HCT116 (cell line): ENCODE measurements at regions not wholly inside any gene's neighbourhood (a gene's known extent, or its start where the extent isn't known, plus 50 kb on each side); places are given as distances from the start of the nearest gene placed in this dataset.

Experiments
- ATAC-seq: fragments of 200-7000 bp; cut with Tn5 transposase; 2 replicates; pipeline ENCODE4 v1.9.1; 2020; ENCODE audit warnings: mild to moderate bottlenecking, moderate library complexity
- BruUV-seq: library from RNA; stranded (reverse); fragments of 400-500 nt; replicated peaks from 2 replicates; lab custom pipeline; 2021; lab: Mats Ljungman, UMichigan
- CTCF ChIA-PET: fragments of 300-600 bp; sonication (Branson Sonifier 250); formaldehyde crosslinking; loops from one replicate; lab custom pipeline; 2021; ENCODE audit warnings: antibody characterized with exemption; lab: Charles Lee
- POLR2A ChIA-PET: fragments of 300-600, 350-600 bp; sonication (Branson Sonifier 250); formaldehyde crosslinking; loops from one replicate; lab custom pipeline; 2021; ENCODE audit warnings: antibody characterized with exemption; lab: Charles Lee
- RAD21 ChIA-PET, 2 experiments: fragments of 300-600 bp; sonication (Branson Sonifier 250); formaldehyde crosslinking; loops; one replicate each; lab custom pipeline; 2023; ENCODE audit warnings: low total read pairs in 2 of 2; ENCODE audit not compliant: uncharacterized antibody in 2 of 2, unreplicated experiment in 2 of 2, low non-redundant PET in 1 of 2; lab: Charles Lee
- DNase-seq: peaks from one replicate; pipeline ENCODE4 v3.0.0-alpha.2; 2010; ENCODE audit warnings: low read depth, low spot score
- H2AFZ ChIP-seq: fragments of 200-600 bp; shearing (Covaris generic), sonication (generic); 2 replicates; pipeline ENCODE4 v1.6.1; 2017; ENCODE audit warnings: low read depth, mixed run types, mixed read lengths, antibody characterized with exemption, low read length; ENCODE audit not compliant: poor library complexity, severe bottlenecking
- H3K27ac ChIP-seq: 2 replicates; pipeline ENCODE4 v1.5.1; 2012; ENCODE audit warnings: low read depth, low read length
- H3K27me3 ChIP-seq: fragments of 200-600 bp; sonication (generic); 2 replicates; pipeline ENCODE4 v1.6.1; 2016; ENCODE audit warnings: mixed run types, low read length, mixed read lengths; ENCODE audit not compliant: insufficient read depth
- H3K36me3 ChIP-seq, 2 experiments: fragments of 200-500 bp in 1 of 2; fragments of 200-600 bp in 1 of 2; sonication (Bioruptor generic) in 1 of 2; sonication (generic) in 1 of 2; 2 replicates each; pipeline versions ENCODE4 v1.5.1 to v1.6.1; 2014 to 2016; ENCODE audit warnings: low read length in 2 of 2, inconsistent platforms in 1 of 2, mixed read lengths in 1 of 2, mixed run types in 1 of 2; ENCODE audit not compliant: insufficient read depth in 2 of 2, control insufficient read depth in 1 of 2
- H3K4me1 ChIP-seq, 2 experiments: fragments of 200-600 bp in 1 of 2; sonication (generic) in 1 of 2; 2 replicates each; pipeline versions ENCODE4 v1.5.1 to v1.6.1; 2012 to 2017; ENCODE audit warnings: low read length in 2 of 2, inconsistent platforms in 1 of 2, mild to moderate bottlenecking in 1 of 2, mixed read lengths in 1 of 2, mixed run types in 1 of 2, moderate library complexity in 1 of 2; ENCODE audit not compliant: insufficient read depth in 2 of 2, control insufficient read depth in 1 of 2
- H3K4me2 ChIP-seq: fragments of 200-600 bp; sonication (generic); 2 replicates; pipeline ENCODE4 v1.6.1; 2017; ENCODE audit warnings: mixed run types, low read length, mixed read lengths
- H3K4me3 ChIP-seq, 2 experiments: fragments of 200-600 bp in 1 of 2; sonication (generic) in 1 of 2; replicated peaks in 1 of 2; 2 replicates each; pipeline ENCODE4 v1.5.1; 2011 to 2016; ENCODE audit warnings: low read length in 2 of 2, control low read depth in 1 of 2, low read depth in 1 of 2, mild to moderate bottlenecking in 1 of 2, mixed read lengths in 1 of 2, mixed run types in 1 of 2
- H3K79me2 ChIP-seq: fragments of 200-600 bp; sonication (generic); 2 replicates; pipeline ENCODE4 v1.6.1; 2017; ENCODE audit warnings: mild to moderate bottlenecking, mixed run types, low read length, moderate library complexity, mixed read lengths; ENCODE audit not compliant: insufficient read depth
- H3K9ac ChIP-seq: fragments of 200-600 bp; sonication (generic); 2 replicates; pipeline ENCODE4 v1.6.1; 2016; ENCODE audit warnings: low read length, mixed read lengths
- H3K9me2 ChIP-seq: fragments of 200-600 bp; sonication (generic), shearing (Covaris generic); 2 replicates; pipeline ENCODE4 v1.6.1; 2017; ENCODE audit warnings: mixed run types, mild to moderate bottlenecking, moderate library complexity; ENCODE audit not compliant: insufficient read depth
- H3K9me3 ChIP-seq, 2 experiments: fragments of 200-500 bp in 1 of 2; fragments of 200-600 bp in 1 of 2; sonication (Bioruptor generic) in 1 of 2; sonication (generic) in 1 of 2; 2 replicates each; pipeline ENCODE4 v1.6.1; 2014 to 2017; ENCODE audit warnings: low read length in 2 of 2, mixed read lengths in 2 of 2, inconsistent platforms in 1 of 2, low read depth in 1 of 2, mild to moderate bottlenecking in 1 of 2, mixed run types in 1 of 2, moderate library complexity in 1 of 2; ENCODE audit not compliant: control insufficient read depth in 1 of 2, insufficient read depth in 1 of 2
- H4K20me1 ChIP-seq: fragments of 200-600 bp; sonication (generic), shearing (Covaris generic); 2 replicates; pipeline ENCODE4 v1.6.1; 2017; ENCODE audit warnings: mixed run types, mild to moderate bottlenecking, moderate library complexity; ENCODE audit not compliant: insufficient read depth
- ATF3 ChIP-seq: IDR thresholded peaks from 2 replicates; pipeline ENCODE4 v1.6.1; 2012
- CBX3 ChIP-seq: IDR thresholded peaks from 2 replicates; pipeline ENCODE4 v1.6.1; 2012; ENCODE audit warnings: low read depth
- CEBPB ChIP-seq: IDR thresholded peaks from 2 replicates; pipeline ENCODE4 v1.6.1; 2012; ENCODE audit warnings: low read depth
- EGR1 ChIP-seq: IDR thresholded peaks from 2 replicates; pipeline ENCODE4 v1.6.1; 2012; ENCODE audit warnings: low read depth
- ELF1 ChIP-seq: IDR thresholded peaks from 2 replicates; pipeline ENCODE4 v1.6.1; 2012; ENCODE audit warnings: low read depth, borderline replicate concordance
- EZH2 ChIP-seq: fragments of 200-600 bp; sonication (generic); IDR thresholded peaks from 2 replicates; pipeline ENCODE4 v1.6.1; 2017; ENCODE audit warnings: antibody characterized with exemption, mixed run types
- EZH2phosphoT487 ChIP-seq: fragments of 200-600 bp; IDR thresholded peaks from 2 replicates; pipeline ENCODE4 v1.6.1; 2018; ENCODE audit warnings: antibody characterized with exemption, borderline replicate concordance
- FOSL1 ChIP-seq: IDR thresholded peaks from 2 replicates; pipeline ENCODE4 v1.6.1; 2012; ENCODE audit warnings: low read depth
- JUND ChIP-seq: IDR thresholded peaks from 2 replicates; pipeline ENCODE4 v1.6.1; 2012
- POLR2A ChIP-seq: IDR thresholded peaks from 2 replicates; pipeline ENCODE4 v1.7.0; 2011; ENCODE audit warnings: borderline replicate concordance; ENCODE audit not compliant: insufficient read depth, insufficient read length; ENCODE audit errors: extremely low read depth
- POLR2AphosphoS5 ChIP-seq: IDR thresholded peaks from 2 replicates; pipeline ENCODE4 v1.6.1; 2011; ENCODE audit warnings: mild to moderate bottlenecking, low read depth, low read length, moderate library complexity
- RAD21 ChIP-seq: IDR thresholded peaks from 2 replicates; pipeline ENCODE4 v1.6.1; 2012; ENCODE audit warnings: low read depth, mild to moderate bottlenecking
- REST ChIP-seq: IDR thresholded peaks from 2 replicates; pipeline ENCODE4 v1.6.1; 2012; ENCODE audit warnings: low read depth
- SIN3A ChIP-seq: IDR thresholded peaks from 2 replicates; pipeline ENCODE4 v1.6.1; 2012; ENCODE audit warnings: low read depth
- TCF7L2 ChIP-seq: IDR thresholded peaks from 2 replicates; pipeline ENCODE4 v1.7.0; 2011; ENCODE audit warnings: borderline replicate concordance, inconsistent platforms; ENCODE audit not compliant: insufficient read depth, insufficient read length; ENCODE audit errors: extremely low read depth
- YY1 ChIP-seq: IDR thresholded peaks from 2 replicates; pipeline ENCODE4 v1.6.1; 2011; ENCODE audit warnings: low read length, low read depth, moderate library complexity, mild to moderate bottlenecking; ENCODE audit not compliant: insufficient replicate concordance; ENCODE audit errors: extremely low read depth
- ZFX ChIP-seq: fragments of 450-650 bp; IDR thresholded peaks from 2 replicates; pipeline ENCODE4 v1.6.1; 2017
- ZNF274 ChIP-seq: fragments of 200-500 bp; sonication (Bioruptor generic); IDR thresholded peaks from 2 replicates; pipeline ENCODE4 v1.6.1; 2014; ENCODE audit warnings: mild to moderate bottlenecking, low read depth, low read length, inconsistent platforms
- intact Hi-C: fragments of 100-400 bp; cut with micrococcal nuclease; formaldehyde crosslinking; loops from 2 replicates; pipeline ENCODE4 v1.10.0; 2022
- TF ChIP-seq, protein P1 (sequence below): IDR thresholded peaks from 2 replicates; pipeline ENCODE4 v1.6.1; 2012
- TF ChIP-seq, protein P2 (sequence below): IDR thresholded peaks from 2 replicates; pipeline ENCODE4 v1.6.1; 2011; ENCODE audit warnings: mild to moderate bottlenecking, low read length, moderate library complexity; ENCODE audit not compliant: insufficient replicate concordance; ENCODE audit errors: extremely low read depth

DNA sequence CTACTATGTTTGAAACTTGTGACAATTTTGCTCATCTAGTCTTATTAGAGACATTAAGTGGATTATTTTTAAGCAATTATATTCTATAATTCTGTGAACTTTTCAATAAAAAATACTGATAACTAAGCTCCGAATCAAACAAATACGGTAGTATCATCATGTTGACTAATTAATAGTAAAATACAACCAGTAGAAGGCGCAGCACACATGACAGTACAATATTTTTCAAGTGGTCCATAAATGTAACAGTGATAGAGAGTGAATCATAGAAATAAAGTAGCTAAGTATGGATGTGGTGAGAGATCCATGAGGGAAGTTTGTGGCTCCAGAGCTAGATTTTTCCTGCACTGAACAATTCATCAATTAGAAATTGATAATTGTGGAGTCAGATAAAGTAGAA lies 666.2 kb downstream of the KCTD8 start:
- H3K9me3 ChIP-seq = peaks cover 5 to 19% of the 10 kb centered on the region in 2 experiments; a peak in 2 of 4 replicates
- TF ChIP-seq EZH2phosphoT487 (no peak), CEBPB (no peak), FOSL1 (no peak), EGR1 (no peak), JUND (no peak), ZNF274 (no peak), CBX3 (no peak), ELF1 (no peak), REST (no peak), TCF7L2 (no peak), ATF3 (no peak), POLR2AphosphoS5 (no peak), RAD21 (no peak), POLR2A (no peak), ZFX (no peak), EZH2 (no peak), YY1 (no peak), SIN3A (no peak)
- TF ChIP-seq, protein P1, sequence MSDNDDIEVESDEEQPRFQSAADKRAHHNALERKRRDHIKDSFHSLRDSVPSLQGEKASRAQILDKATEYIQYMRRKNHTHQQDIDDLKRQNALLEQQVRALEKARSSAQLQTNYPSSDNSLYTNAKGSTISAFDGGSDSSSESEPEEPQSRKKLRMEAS = no peak
- TF ChIP-seq, protein P2, sequence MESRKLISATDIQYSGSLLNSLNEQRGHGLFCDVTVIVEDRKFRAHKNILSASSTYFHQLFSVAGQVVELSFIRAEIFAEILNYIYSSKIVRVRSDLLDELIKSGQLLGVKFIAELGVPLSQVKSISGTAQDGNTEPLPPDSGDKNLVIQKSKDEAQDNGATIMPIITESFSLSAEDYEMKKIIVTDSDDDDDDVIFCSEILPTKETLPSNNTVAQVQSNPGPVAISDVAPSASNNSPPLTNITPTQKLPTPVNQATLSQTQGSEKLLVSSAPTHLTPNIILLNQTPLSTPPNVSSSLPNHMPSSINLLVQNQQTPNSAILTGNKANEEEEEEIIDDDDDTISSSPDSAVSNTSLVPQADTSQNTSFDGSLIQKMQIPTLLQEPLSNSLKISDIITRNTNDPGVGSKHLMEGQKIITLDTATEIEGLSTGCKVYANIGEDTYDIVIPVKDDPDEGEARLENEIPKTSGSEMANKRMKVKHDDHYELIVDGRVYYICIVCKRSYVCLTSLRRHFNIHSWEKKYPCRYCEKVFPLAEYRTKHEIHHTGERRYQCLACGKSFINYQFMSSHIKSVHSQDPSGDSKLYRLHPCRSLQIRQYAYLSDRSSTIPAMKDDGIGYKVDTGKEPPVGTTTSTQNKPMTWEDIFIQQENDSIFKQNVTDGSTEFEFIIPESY = no peak
- TF ChIP-seq, all 23 proteins: peak for 0
- Histone ChIP-seq H4K20me1 (no peaks in the 10 kb centered on the region), H3K9ac (no peak overlapping the region), H3K36me3 (no peaks in the 10 kb centered on the region), H3K4me1 (no peaks in the 10 kb centered on the region), H3K79me2 (no peaks in the 10 kb centered on the region), H3K27me3 (no peaks in the 10 kb centered on the region), H3K9me2 (no peaks in the 10 kb centered on the region), H3K4me2 (no peak overlapping the region), H3K4me3 (no peak overlapping the region), H2AFZ (no peak overlapping the region), H3K27ac (no peak overlapping the region)
- no TSS peak for BruUV-seq
- CTCF ChIA-PET = no interaction called here
- no peak for DNase-seq
- RAD21 ChIA-PET = no interaction called here
- intact Hi-C loops = no loop called here
- POLR2A ChIA-PET = no interaction called here
- ATAC-seq = no peak
